ENCODE measurements at regions not wholly inside any gene's neighbourhood (a gene's known extent, or its start where the extent isn't known, plus 50 kb on each side); places are given as distances from the start of the nearest gene placed in this dataset.

GRCh38 chr3:102230057-102230456 lies 204.8 kb upstream of the ZPLD1 start:
- H4K91ac ChIP-seq (ENCODE audit: low read length): no peak overlapping the region
- H2BK5ac ChIP-seq (ENCODE audit: low read depth, low read length, poor library complexity, severe bottlenecking): no peak overlapping the region
- no peak overlapping the region for H3K27ac ChIP-seq (ENCODE audit: low read length, poor library complexity, severe bottlenecking)
- H3K4me1 ChIP-seq (ENCODE audit: control insufficient read depth, insufficient read depth, low read depth, low read length): peaks cover 2% of the 10 kb centered on the region
- no peak overlapping the region for H3K9ac ChIP-seq (ENCODE audit: low read length)
- H2BK15ac ChIP-seq (ENCODE audit: low read depth, poor library complexity, severe bottlenecking): no peak overlapping the region
- no peak overlapping the region for H3K4me3 ChIP-seq (ENCODE audit: insufficient read depth in 1 of 2, low read depth in 1 of 2, low read length in 2 of 2)
- no peak overlapping the region for H2BK12ac ChIP-seq (ENCODE audit: low read length in 2 of 2)
- no peak for DNase-seq
- no peak overlapping the region for H3K4ac ChIP-seq (ENCODE audit: low read depth in 1 of 2, low read length in 2 of 2)
- H3K9me3 ChIP-seq (ENCODE audit: control insufficient read depth, low read length): no peaks in the 10 kb centered on the region
- peaks cover 0 to 7% of the 10 kb centered on the region in 2 experiments for H3K27me3 ChIP-seq (ENCODE audit: control insufficient read depth in 1 of 2, insufficient read depth in 1 of 2, low read length in 2 of 2)
- 100% methylated on average over 2 of the region's 2 CpGs for WGBS
- no peak overlapping the region for H3K18ac ChIP-seq (ENCODE audit: low read depth in 1 of 2, low read length in 2 of 2)
- no peak overlapping the region for H2AK5ac ChIP-seq (ENCODE audit: low read length, severe bottlenecking)
- H3K23ac ChIP-seq (ENCODE audit: low read length in 2 of 2): no peak overlapping the region
- H3K4me2 ChIP-seq (ENCODE audit: low read length, poor library complexity, severe bottlenecking): no peak overlapping the region
- H2AFZ ChIP-seq (ENCODE audit: low read depth, low read length): no peak overlapping the region
- no peak overlapping the region for H3K14ac ChIP-seq (ENCODE audit: low read length in 2 of 2)
- H2BK120ac ChIP-seq (ENCODE audit: low read depth, low read length): no peak overlapping the region
- no peak overlapping the region for H4K8ac ChIP-seq (ENCODE audit: low read length)
- peaks cover 1% of the 10 kb centered on the region for H3K79me1 ChIP-seq (replicated peaks; ENCODE audit: low read length, poor library complexity, severe bottlenecking)
- H3K36me3 ChIP-seq (ENCODE audit: control insufficient read depth in 1 of 2, insufficient read depth in 2 of 2, low read depth in 1 of 2, low read length in 2 of 2): no peaks in the 10 kb centered on the region

DNA sequence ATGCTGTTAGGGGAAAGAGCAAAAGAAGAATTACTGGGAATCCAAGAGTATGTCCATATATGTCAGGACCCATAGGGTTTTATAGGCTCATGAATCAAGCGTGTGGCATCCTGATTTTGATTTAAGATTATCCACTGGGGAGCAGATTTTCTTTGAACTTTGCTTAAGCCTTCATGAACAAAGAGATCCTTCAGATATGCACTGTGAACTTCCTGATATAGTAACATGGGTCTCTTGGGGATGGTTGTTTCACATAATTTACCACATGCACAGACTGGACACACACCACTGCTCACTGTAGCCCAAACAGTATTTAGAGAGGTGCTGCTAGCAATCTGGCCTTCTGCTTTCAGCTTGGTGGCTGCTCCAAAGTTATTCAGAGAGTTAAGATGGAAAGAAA lies 200.9 kb upstream of the ZPLD1 start:
- DNase-seq: no peak
- Histone ChIP-seq H2BK120ac (ENCODE audit: low read depth, low read length) (no peak overlapping the region), H3K4me2 (ENCODE audit: low read length, poor library complexity, severe bottlenecking) (no peak overlapping the region), H3K4me1 (ENCODE audit: control insufficient read depth, insufficient read depth, low read depth, low read length) (peaks cover 2% of the 10 kb centered on the region), H3K23ac (ENCODE audit: low read length in 2 of 2) (no peak overlapping the region), H3K36me3 (ENCODE audit: control insufficient read depth in 1 of 2, insufficient read depth in 2 of 2, low read depth in 1 of 2, low read length in 2 of 2) (no peaks in the 10 kb centered on the region), H3K27me3 (ENCODE audit: control insufficient read depth in 1 of 2, insufficient read depth in 1 of 2, low read length in 2 of 2) (peaks cover 0 to 16% of the 10 kb centered on the region in 2 experiments), H2AFZ (ENCODE audit: low read depth, low read length) (no peak overlapping the region), H3K79me1 (replicated peaks; ENCODE audit: low read length, poor library complexity, severe bottlenecking) (no peaks in the 10 kb centered on the region), H4K91ac (ENCODE audit: low read length) (no peak overlapping the region), H3K18ac (ENCODE audit: low read depth in 1 of 2, low read length in 2 of 2) (no peak overlapping the region), H3K27ac (ENCODE audit: low read length, poor library complexity, severe bottlenecking) (no peak overlapping the region), H2BK12ac (ENCODE audit: low read length in 2 of 2) (no peak overlapping the region), H3K4ac (ENCODE audit: low read depth in 1 of 2, low read length in 2 of 2) (no peak overlapping the region), H3K9ac (ENCODE audit: low read length) (no peak overlapping the region), H4K8ac (ENCODE audit: low read length) (no peak overlapping the region), H2AK5ac (ENCODE audit: low read length, severe bottlenecking) (no peak overlapping the region), H3K14ac (ENCODE audit: low read length in 2 of 2) (no peak overlapping the region), H3K4me3 (ENCODE audit: insufficient read depth in 1 of 2, low read depth in 1 of 2, low read length in 2 of 2) (no peak overlapping the region), H2BK5ac (ENCODE audit: low read depth, low read length, poor library complexity, severe bottlenecking) (no peak overlapping the region), H3K9me3 (ENCODE audit: control insufficient read depth, low read length) (no peaks in the 10 kb centered on the region), H2BK15ac (ENCODE audit: low read depth, poor library complexity, severe bottlenecking) (no peak overlapping the region)
- 88% methylated on average over 1 of the region's 1 CpG for WGBS

- Histone ChIP-seq H3K36me3 (ENCODE audit: control insufficient read depth in 1 of 2, insufficient read depth in 2 of 2, low read depth in 1 of 2, low read length in 2 of 2) (no peaks in the 10 kb centered on the region), H3K27me3 (ENCODE audit: control insufficient read depth in 1 of 2, insufficient read depth in 1 of 2, low read length in 2 of 2) (peaks cover 0 to 16% of the 10 kb centered on the region in 2 experiments), H3K23ac (ENCODE audit: low read length in 2 of 2) (no peak overlapping the region), H2BK15ac (ENCODE audit: low read depth, poor library complexity, severe bottlenecking) (no peak overlapping the region), H3K9ac (ENCODE audit: low read length) (no peak overlapping the region), H2AK5ac (ENCODE audit: low read length, severe bottlenecking) (no peak overlapping the region), H3K4me3 (ENCODE audit: insufficient read depth in 1 of 2, low read depth in 1 of 2, low read length in 2 of 2) (no peak overlapping the region), H2BK120ac (ENCODE audit: low read depth, low read length) (no peak overlapping the region), H4K8ac (ENCODE audit: low read length) (no peak overlapping the region), H3K4me2 (ENCODE audit: low read length, poor library complexity, severe bottlenecking) (no peak overlapping the region), H2BK5ac (ENCODE audit: low read depth, low read length, poor library complexity, severe bottlenecking) (no peak overlapping the region), H3K4ac (ENCODE audit: low read depth in 1 of 2, low read length in 2 of 2) (no peak overlapping the region), H3K14ac (ENCODE audit: low read length in 2 of 2) (no peak overlapping the region), H3K27ac (ENCODE audit: low read length, poor library complexity, severe bottlenecking) (no peak overlapping the region), H2AFZ (ENCODE audit: low read depth, low read length) (no peak overlapping the region), H3K18ac (ENCODE audit: low read depth in 1 of 2, low read length in 2 of 2) (no peak overlapping the region), H3K9me3 (ENCODE audit: control insufficient read depth, low read length) (no peaks in the 10 kb centered on the region), H3K79me1 (replicated peaks; ENCODE audit: low read length, poor library complexity, severe bottlenecking) (no peaks in the 10 kb centered on the region), H4K91ac (ENCODE audit: low read length) (no peak overlapping the region), H2BK12ac (ENCODE audit: low read length in 2 of 2) (no peak overlapping the region), H3K4me1 (ENCODE audit: control insufficient read depth, insufficient read depth, low read depth, low read length) (no peaks in the 10 kb centered on the region)
- no peak for DNase-seq
- 73% methylated on average over 4 of the region's 5 CpGs for WGBS
Observed at GRCh38 chr3:102235679-102236078, 199.1 kb upstream of the ZPLD1 start.

DNA sequence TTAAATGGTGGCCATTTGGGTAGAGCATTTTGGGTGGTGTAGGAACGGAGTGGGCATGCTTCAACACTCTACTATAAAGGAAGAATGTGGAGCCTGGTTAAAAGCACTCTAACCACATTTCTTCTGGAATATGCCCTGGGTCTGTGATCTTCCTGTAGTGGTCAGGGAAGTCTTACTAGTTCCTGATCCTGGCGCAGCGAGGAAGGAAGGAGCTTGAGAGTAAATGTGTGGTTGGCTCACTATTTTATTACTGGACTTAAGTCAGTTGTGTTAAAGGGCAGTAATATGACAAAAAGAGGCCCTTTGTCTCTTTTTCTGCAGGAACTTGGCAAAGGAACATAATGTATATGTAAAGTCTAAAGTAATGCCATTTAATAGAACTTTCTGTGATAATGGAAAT lies 197.6 kb upstream of the ZPLD1 start:
- 88% methylated on average over 2 of the region's 3 CpGs for WGBS
- Histone ChIP-seq H2BK120ac (ENCODE audit: low read depth, low read length) (no peak overlapping the region), H3K4me1 (ENCODE audit: control insufficient read depth, insufficient read depth, low read depth, low read length) (no peaks in the 10 kb centered on the region)

More for the DNA sequence above, 197.6 kb upstream of the ZPLD1 start:
- Histone ChIP-seq H2AK5ac (ENCODE audit: low read length, severe bottlenecking) (no peak overlapping the region), H3K9me3 (ENCODE audit: control insufficient read depth, low read length) (no peaks in the 10 kb centered on the region), H3K23ac (ENCODE audit: low read length in 2 of 2) (no peak overlapping the region), H3K18ac (ENCODE audit: low read depth in 1 of 2, low read length in 2 of 2) (no peak overlapping the region), H3K14ac (ENCODE audit: low read length in 2 of 2) (no peak overlapping the region), H3K4me2 (ENCODE audit: low read length, poor library complexity, severe bottlenecking) (no peak overlapping the region), H3K4me3 (ENCODE audit: insufficient read depth in 1 of 2, low read depth in 1 of 2, low read length in 2 of 2) (no peak overlapping the region), H4K8ac (ENCODE audit: low read length) (no peak overlapping the region), H3K9ac (ENCODE audit: low read length) (no peak overlapping the region), H3K36me3 (ENCODE audit: control insufficient read depth in 1 of 2, insufficient read depth in 2 of 2, low read depth in 1 of 2, low read length in 2 of 2) (no peaks in the 10 kb centered on the region), H4K91ac (ENCODE audit: low read length) (no peak overlapping the region), H2BK5ac (ENCODE audit: low read depth, low read length, poor library complexity, severe bottlenecking) (no peak overlapping the region), H3K4ac (ENCODE audit: low read depth in 1 of 2, low read length in 2 of 2) (no peak overlapping the region), H3K27ac (ENCODE audit: low read length, poor library complexity, severe bottlenecking) (no peak overlapping the region), H2BK15ac (ENCODE audit: low read depth, poor library complexity, severe bottlenecking) (no peak overlapping the region), H2AFZ (ENCODE audit: low read depth, low read length) (no peak overlapping the region), H3K79me1 (replicated peaks; ENCODE audit: low read length, poor library complexity, severe bottlenecking) (no peaks in the 10 kb centered on the region), H2BK12ac (ENCODE audit: low read length in 2 of 2) (no peak overlapping the region), H3K27me3 (ENCODE audit: control insufficient read depth in 1 of 2, insufficient read depth in 1 of 2, low read length in 2 of 2) (peaks cover 0 to 11% of the 10 kb centered on the region in 2 experiments)
- DNase-seq: no peak

All from mesenchymal stem cell (in vitro differentiated cells and primary cell).